ENCODE measurements at regions not wholly inside any gene's neighbourhood (a gene's known extent, or its start where the extent isn't known, plus 50 kb on each side); places are given as distances from the start of the nearest gene placed in this dataset.

GRCh38 chr2:104476563-104476988 lies 377.3 kb upstream of the POU3F3 start:
- Histone ChIP-seq H3K27me3 (ENCODE audit: insufficient read depth, insufficient read length) (no peaks in the 10 kb centered on the region), H3K36me3 (ENCODE audit: insufficient read depth, insufficient read length, low read length) (no peaks in the 10 kb centered on the region), H3K4me3 (ENCODE audit: insufficient read length, low read depth) (no peak overlapping the region), H3K4me1 (ENCODE audit: insufficient read depth, insufficient read length) (no peaks in the 10 kb centered on the region), H3K9me3 (ENCODE audit: insufficient read depth, low read length) (no peaks in the 10 kb centered on the region), H3K9ac (ENCODE audit: insufficient read length, low read depth) (no peak overlapping the region)
- TF ChIP-seq ZNF274 (IDR thresholded peaks at IDR 0.05; ENCODE audit: low read depth, low read length) (no peak), SUZ12 (IDR thresholded peaks at IDR 0.05; ENCODE audit: extremely low read depth, insufficient read depth, insufficient read length) (no peak), YY1 (IDR thresholded peaks at IDR 0.05; ENCODE audit: insufficient read depth, insufficient read length) (no peak)
- no peak for DNase-seq (ENCODE audit: low read depth, low spot score)

GRCh38 chr2:104481341-104481740 lies 372.6 kb upstream of the POU3F3 start:
- H3K4me3 ChIP-seq (ENCODE audit: insufficient read length, low read depth) = no peak overlapping the region
- no peak overlapping the region for H3K9ac ChIP-seq (ENCODE audit: insufficient read length, low read depth)
- H3K4me1 ChIP-seq (ENCODE audit: insufficient read depth, insufficient read length) = no peaks in the 10 kb centered on the region
- no peaks in the 10 kb centered on the region for H3K27me3 ChIP-seq (ENCODE audit: insufficient read depth, insufficient read length)
- no peaks in the 10 kb centered on the region for H3K36me3 ChIP-seq (ENCODE audit: insufficient read depth, insufficient read length, low read length)
- H3K9me3 ChIP-seq (ENCODE audit: insufficient read depth, low read length) = no peaks in the 10 kb centered on the region
- TF ChIP-seq ZNF274 (IDR thresholded peaks at IDR 0.05; ENCODE audit: low read depth, low read length) = no peak
- no peak for TF ChIP-seq YY1 (IDR thresholded peaks at IDR 0.05; ENCODE audit: insufficient read depth, insufficient read length)
- TF ChIP-seq SUZ12 (IDR thresholded peaks at IDR 0.05; ENCODE audit: extremely low read depth, insufficient read depth, insufficient read length) = no peak
- no peak for DNase-seq (ENCODE audit: low read depth, low spot score)

GRCh38 chr2:104487366-104487765 lies 366.5 kb upstream of the POU3F3 start:
- DNase-seq (ENCODE audit: low read depth, low spot score) = no peak
- H3K27me3 ChIP-seq (ENCODE audit: insufficient read depth, insufficient read length) = no peaks in the 10 kb centered on the region

GRCh38 chr2:104493698-104494097 lies 360.2 kb upstream of the POU3F3 start:
- Histone ChIP-seq H3K36me3 (ENCODE audit: insufficient read depth, insufficient read length, low read length) (no peaks in the 10 kb centered on the region), H3K4me1 (ENCODE audit: insufficient read depth, insufficient read length) (no peaks in the 10 kb centered on the region), H3K4me3 (ENCODE audit: insufficient read length, low read depth) (no peak overlapping the region), H3K9ac (ENCODE audit: insufficient read length, low read depth) (no peak overlapping the region), H3K27me3 (ENCODE audit: insufficient read depth, insufficient read length) (no peaks in the 10 kb centered on the region), H3K9me3 (ENCODE audit: insufficient read depth, low read length) (no peaks in the 10 kb centered on the region)
- TF ChIP-seq SUZ12 (IDR thresholded peaks at IDR 0.05; ENCODE audit: extremely low read depth, insufficient read depth, insufficient read length) = no peak
- TF ChIP-seq ZNF274 (IDR thresholded peaks at IDR 0.05; ENCODE audit: low read depth, low read length) = no peak
- no peak for DNase-seq (ENCODE audit: low read depth, low spot score)

More at GRCh38 chr2:104487366-104487765, 366.5 kb upstream of the POU3F3 start:
- H3K9ac ChIP-seq (ENCODE audit: insufficient read length, low read depth) = no peak overlapping the region
- H3K9me3 ChIP-seq (ENCODE audit: insufficient read depth, low read length) = no peaks in the 10 kb centered on the region
- no peak overlapping the region for H3K4me3 ChIP-seq (ENCODE audit: insufficient read length, low read depth)
- no peaks in the 10 kb centered on the region for H3K4me1 ChIP-seq (ENCODE audit: insufficient read depth, insufficient read length)
- TF ChIP-seq YY1 (IDR thresholded peaks at IDR 0.05; ENCODE audit: insufficient read depth, insufficient read length) (no peak), ZNF274 (IDR thresholded peaks at IDR 0.05; ENCODE audit: low read depth, low read length) (no peak), SUZ12 (IDR thresholded peaks at IDR 0.05; ENCODE audit: extremely low read depth, insufficient read depth, insufficient read length) (no peak)
- H3K36me3 ChIP-seq (ENCODE audit: insufficient read depth, insufficient read length, low read length) = no peaks in the 10 kb centered on the region

DNA sequence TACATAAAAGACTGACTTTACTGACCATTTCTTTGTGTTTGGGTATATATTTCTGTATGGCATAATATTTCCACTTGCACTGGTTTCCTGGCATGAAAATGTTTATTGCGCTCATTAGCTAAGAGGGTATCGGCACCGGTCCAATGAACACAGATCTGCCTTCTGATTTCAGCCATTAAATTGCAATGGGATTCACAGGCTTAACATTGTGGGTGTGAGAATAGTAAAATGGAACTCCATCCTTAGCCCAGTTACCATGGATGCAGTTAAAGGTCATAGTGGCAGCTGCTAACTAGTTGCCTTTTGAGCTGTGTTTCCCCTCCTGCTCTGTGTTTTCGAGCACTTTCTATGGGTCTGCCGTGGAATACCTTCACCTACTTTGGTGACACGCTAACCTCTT lies 352.6 kb upstream of the POU3F3 start:
- Histone ChIP-seq H3K9me3 (ENCODE audit: insufficient read depth, low read length) (no peaks in the 10 kb centered on the region), H3K27me3 (ENCODE audit: insufficient read depth, insufficient read length) (no peaks in the 10 kb centered on the region), H3K9ac (ENCODE audit: insufficient read length, low read depth) (no peak overlapping the region), H3K4me3 (ENCODE audit: insufficient read length, low read depth) (no peak overlapping the region), H3K4me1 (ENCODE audit: insufficient read depth, insufficient read length) (no peaks in the 10 kb centered on the region), H3K36me3 (ENCODE audit: insufficient read depth, insufficient read length, low read length) (no peaks in the 10 kb centered on the region)
- DNase-seq (ENCODE audit: low read depth, low spot score) = no peak
- no peak for TF ChIP-seq ZNF274 (IDR thresholded peaks at IDR 0.05; ENCODE audit: low read depth, low read length)
- no peak for TF ChIP-seq SUZ12 (IDR thresholded peaks at IDR 0.05; ENCODE audit: extremely low read depth, insufficient read depth, insufficient read length)
- TF ChIP-seq YY1 (IDR thresholded peaks at IDR 0.05; ENCODE audit: insufficient read depth, insufficient read length) = no peak

DNA sequence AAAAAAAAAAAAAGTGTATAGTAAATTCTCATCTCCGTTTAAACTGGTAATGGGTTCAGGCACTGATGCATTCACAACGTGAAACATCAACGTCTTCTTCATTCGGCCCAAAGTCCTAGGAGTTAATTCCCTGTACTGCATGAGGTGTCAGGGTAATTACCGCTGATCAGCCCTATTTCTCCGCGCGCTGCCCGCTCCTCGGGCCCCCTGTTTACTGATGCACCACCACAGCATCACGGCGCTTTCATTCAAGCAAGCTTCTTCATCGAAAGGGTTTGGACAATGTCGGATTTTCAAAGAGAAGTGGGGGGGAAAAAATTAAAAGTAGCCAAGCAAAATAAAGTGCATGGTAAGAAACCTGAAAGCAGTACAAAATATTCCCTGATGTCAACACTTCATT lies 352.0 kb upstream of the POU3F3 start:
- no peak for TF ChIP-seq ZNF274 (IDR thresholded peaks at IDR 0.05; ENCODE audit: low read depth, low read length)
- TF ChIP-seq YY1 (IDR thresholded peaks at IDR 0.05; ENCODE audit: insufficient read depth, insufficient read length) = no peak
- TF ChIP-seq SUZ12 (IDR thresholded peaks at IDR 0.05; ENCODE audit: extremely low read depth, insufficient read depth, insufficient read length) = no peak
- no peaks in the 10 kb centered on the region for H3K9me3 ChIP-seq (ENCODE audit: insufficient read depth, low read length)
- no peaks in the 10 kb centered on the region for H3K4me1 ChIP-seq (ENCODE audit: insufficient read depth, insufficient read length)
- no peaks in the 10 kb centered on the region for H3K27me3 ChIP-seq (ENCODE audit: insufficient read depth, insufficient read length)
- H3K9ac ChIP-seq (ENCODE audit: insufficient read length, low read depth) = no peak overlapping the region
- H3K36me3 ChIP-seq (ENCODE audit: insufficient read depth, insufficient read length, low read length) = no peaks in the 10 kb centered on the region
- DNase-seq (ENCODE audit: low read depth, low spot score) = no peak
- H3K4me3 ChIP-seq (ENCODE audit: insufficient read length, low read depth) = no peak overlapping the region

DNA sequence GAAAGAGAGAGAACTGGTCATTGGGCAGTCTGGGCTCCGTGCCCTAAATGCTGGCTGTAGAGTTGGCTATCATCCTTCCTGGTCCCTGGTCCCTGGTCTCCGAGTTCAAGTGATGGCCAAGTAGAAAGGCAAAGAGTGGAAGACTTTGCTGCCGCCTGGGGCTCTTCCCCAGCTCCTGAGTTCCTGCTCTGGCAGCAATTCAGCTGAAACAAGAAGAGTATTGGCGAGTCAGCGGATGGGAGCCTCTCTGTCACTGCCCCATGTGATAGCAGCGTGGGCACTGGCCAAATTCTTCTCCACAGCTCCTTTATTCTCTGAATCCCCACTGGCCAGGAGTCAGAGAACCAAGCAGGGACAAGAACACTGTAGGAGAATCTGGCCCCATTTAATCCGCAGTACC lies 351.0 kb upstream of the POU3F3 start:
- no peak overlapping the region for H3K4me3 ChIP-seq (ENCODE audit: insufficient read length, low read depth)
- no peaks in the 10 kb centered on the region for H3K4me1 ChIP-seq (ENCODE audit: insufficient read depth, insufficient read length)
- TF ChIP-seq YY1 (IDR thresholded peaks at IDR 0.05; ENCODE audit: insufficient read depth, insufficient read length) (no peak), ZNF274 (IDR thresholded peaks at IDR 0.05; ENCODE audit: low read depth, low read length) (no peak), SUZ12 (IDR thresholded peaks at IDR 0.05; ENCODE audit: extremely low read depth, insufficient read depth, insufficient read length) (no peak)
- H3K9ac ChIP-seq (ENCODE audit: insufficient read length, low read depth) = no peak overlapping the region
- DNase-seq (ENCODE audit: low read depth, low spot score) = no peak
- H3K9me3 ChIP-seq (ENCODE audit: insufficient read depth, low read length) = no peaks in the 10 kb centered on the region
- H3K27me3 ChIP-seq (ENCODE audit: insufficient read depth, insufficient read length) = no peaks in the 10 kb centered on the region
- no peaks in the 10 kb centered on the region for H3K36me3 ChIP-seq (ENCODE audit: insufficient read depth, insufficient read length, low read length)
